Fibroblast of lung (primary cell): ENCODE measurements at regions not wholly inside any gene's neighbourhood (a gene's known extent, or its start where the extent isn't known, plus 50 kb on each side); places are given as distances from the start of the nearest gene placed in this dataset.

Experiments
- EZH2 ChIP-seq: IDR thresholded peaks from 2 replicates; pipeline ENCODE4 v1.5.1; 2012; ENCODE audit warnings: low read length, control low read depth, mild to moderate bottlenecking; ENCODE audit errors: missing control alignments
- TF ChIP-seq, protein P1 (sequence below), 2 donors: IDR thresholded peaks in 1 of 2; conservative IDR thresholded peaks in 1 of 2; 1 replicate in 1 of 2; 2 replicates in 1 of 2; pipeline ENCODE4 v1.5.1; 2011 to 2012; ENCODE audit warnings: low read length in 2 of 2, control low read depth in 1 of 2, inconsistent platforms in 1 of 2, low read depth in 1 of 2, mild to moderate bottlenecking in 1 of 2

DNA sequence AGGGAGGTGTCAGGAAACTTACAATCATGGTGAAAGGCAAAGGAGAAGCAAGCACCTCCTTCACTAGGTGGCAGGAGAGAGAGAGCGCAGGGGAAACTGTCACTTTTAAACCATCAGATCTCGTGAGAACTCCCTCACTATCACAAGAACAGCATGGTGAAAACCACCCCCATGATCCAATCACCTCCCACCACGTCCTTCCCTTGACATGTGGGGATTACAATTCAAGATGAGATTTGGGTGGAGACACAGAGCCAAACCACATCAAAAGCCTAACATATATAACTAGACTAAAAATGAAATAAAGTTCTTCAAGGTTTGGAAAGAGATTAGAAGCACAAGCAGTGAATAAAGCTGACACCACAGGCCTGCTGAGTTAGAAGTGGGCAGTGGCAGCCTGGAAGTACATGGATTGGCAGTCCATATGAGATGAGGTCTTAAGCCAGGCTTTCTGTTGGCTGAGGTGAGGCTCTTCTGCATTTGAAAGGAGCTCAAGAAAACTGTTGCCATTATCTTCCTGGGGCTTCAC, 96.4 kb upstream of the MDFIC start:
- TF ChIP-seq, protein P1, sequence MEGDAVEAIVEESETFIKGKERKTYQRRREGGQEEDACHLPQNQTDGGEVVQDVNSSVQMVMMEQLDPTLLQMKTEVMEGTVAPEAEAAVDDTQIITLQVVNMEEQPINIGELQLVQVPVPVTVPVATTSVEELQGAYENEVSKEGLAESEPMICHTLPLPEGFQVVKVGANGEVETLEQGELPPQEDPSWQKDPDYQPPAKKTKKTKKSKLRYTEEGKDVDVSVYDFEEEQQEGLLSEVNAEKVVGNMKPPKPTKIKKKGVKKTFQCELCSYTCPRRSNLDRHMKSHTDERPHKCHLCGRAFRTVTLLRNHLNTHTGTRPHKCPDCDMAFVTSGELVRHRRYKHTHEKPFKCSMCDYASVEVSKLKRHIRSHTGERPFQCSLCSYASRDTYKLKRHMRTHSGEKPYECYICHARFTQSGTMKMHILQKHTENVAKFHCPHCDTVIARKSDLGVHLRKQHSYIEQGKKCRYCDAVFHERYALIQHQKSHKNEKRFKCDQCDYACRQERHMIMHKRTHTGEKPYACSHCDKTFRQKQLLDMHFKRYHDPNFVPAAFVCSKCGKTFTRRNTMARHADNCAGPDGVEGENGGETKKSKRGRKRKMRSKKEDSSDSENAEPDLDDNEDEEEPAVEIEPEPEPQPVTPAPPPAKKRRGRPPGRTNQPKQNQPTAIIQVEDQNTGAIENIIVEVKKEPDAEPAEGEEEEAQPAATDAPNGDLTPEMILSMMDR (conservative IDR thresholded peaks at IDR 0.05 in 1 of 2, IDR thresholded peaks at IDR 0.05 in 1 of 2; ENCODE audit: low read depth in 1 of 2, low read length in 2 of 2) = no peak
- TF ChIP-seq EZH2 = no peak
